ENCODE measurements at regions not wholly inside any gene's neighbourhood (a gene's known extent, or its start where the extent isn't known, plus 50 kb on each side); places are given as distances from the start of the nearest gene placed in this dataset.

DNA sequence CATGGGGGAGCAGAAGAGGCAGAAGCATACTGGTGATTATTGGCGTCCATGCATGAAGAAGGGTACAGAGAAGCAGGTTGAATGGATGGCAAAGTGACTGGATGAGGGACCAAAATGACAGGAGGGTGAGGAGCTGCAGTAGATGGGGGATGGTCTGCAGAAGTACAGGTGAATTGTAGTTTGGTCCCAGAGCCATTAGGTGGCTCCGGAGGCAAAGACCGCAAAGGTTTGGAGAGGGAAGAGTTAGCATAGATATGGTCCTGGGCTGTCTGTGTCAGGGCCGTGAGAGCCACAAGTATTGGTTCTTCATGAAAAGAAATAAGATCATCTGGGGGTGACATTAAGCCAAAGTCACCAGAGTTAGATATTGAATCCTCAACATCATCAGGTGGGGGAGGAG is 59.0 kb upstream of the ZNF726 start:
- no peaks in the 10 kb centered on the region for H3K36me3 Mint-ChIP-seq
- no peaks in the 10 kb centered on the region for H3K4me1 Mint-ChIP-seq
- Histone ChIP-seq H3K9me3 (replicated peaks in 1 of 2; ENCODE audit: control insufficient read depth in 1 of 2, insufficient read depth in 1 of 2, low read length in 2 of 2) (peaks cover 54 to 70% of the 10 kb centered on the region in 2 donors), H3K79me2 (ENCODE audit: insufficient read depth, low read length) (no peaks in the 10 kb centered on the region), H3K27me3 (ENCODE audit: control insufficient read depth in 2 of 2, insufficient read depth in 2 of 2, low read length in 2 of 2) (no peaks in the 10 kb centered on the region), H3K27ac (ENCODE audit: low read depth in 1 of 2, low read length in 2 of 2) (no peak overlapping the region), H2AFZ (ENCODE audit: insufficient read depth, low read depth, low read length, poor library complexity, severe bottlenecking) (no peak overlapping the region), H3K4me3 (replicated peaks in 1 of 3; ENCODE audit: low read depth in 2 of 3, low read length in 3 of 3) (no peak overlapping the region), H3K36me3 (replicated peaks in 1 of 2; ENCODE audit: control insufficient read depth in 1 of 2, insufficient read depth in 2 of 2, low read length in 2 of 2) (no peaks in the 10 kb centered on the region), H3K4me2 (replicated peaks; ENCODE audit: extremely low read depth, low read length, poor library complexity, severe bottlenecking) (no peak overlapping the region), H3K4me1 (ENCODE audit: control insufficient read depth in 1 of 2, insufficient read depth in 2 of 2, low read length in 2 of 2) (no peaks in the 10 kb centered on the region), H4K20me1 (ENCODE audit: insufficient read depth, low read length) (no peaks in the 10 kb centered on the region), H3K9ac (ENCODE audit: insufficient read depth, low read length, poor library complexity, severe bottlenecking) (no peak overlapping the region)
- H3K9me3 Mint-ChIP-seq, result peaks cover 15 to 59% (median 35%) of the 10 kb centered on the region in 7 donors
- WGBS (ENCODE audit: insufficient coverage), result 42% methylated on average over 3 of the region's 4 CpGs
- TF ChIP-seq, protein P1, sequence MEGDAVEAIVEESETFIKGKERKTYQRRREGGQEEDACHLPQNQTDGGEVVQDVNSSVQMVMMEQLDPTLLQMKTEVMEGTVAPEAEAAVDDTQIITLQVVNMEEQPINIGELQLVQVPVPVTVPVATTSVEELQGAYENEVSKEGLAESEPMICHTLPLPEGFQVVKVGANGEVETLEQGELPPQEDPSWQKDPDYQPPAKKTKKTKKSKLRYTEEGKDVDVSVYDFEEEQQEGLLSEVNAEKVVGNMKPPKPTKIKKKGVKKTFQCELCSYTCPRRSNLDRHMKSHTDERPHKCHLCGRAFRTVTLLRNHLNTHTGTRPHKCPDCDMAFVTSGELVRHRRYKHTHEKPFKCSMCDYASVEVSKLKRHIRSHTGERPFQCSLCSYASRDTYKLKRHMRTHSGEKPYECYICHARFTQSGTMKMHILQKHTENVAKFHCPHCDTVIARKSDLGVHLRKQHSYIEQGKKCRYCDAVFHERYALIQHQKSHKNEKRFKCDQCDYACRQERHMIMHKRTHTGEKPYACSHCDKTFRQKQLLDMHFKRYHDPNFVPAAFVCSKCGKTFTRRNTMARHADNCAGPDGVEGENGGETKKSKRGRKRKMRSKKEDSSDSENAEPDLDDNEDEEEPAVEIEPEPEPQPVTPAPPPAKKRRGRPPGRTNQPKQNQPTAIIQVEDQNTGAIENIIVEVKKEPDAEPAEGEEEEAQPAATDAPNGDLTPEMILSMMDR (IDR thresholded peaks at IDR 0.05), result no peak
- peaks cover 0 to 1% (median 0%) of the 10 kb centered on the region in 3 donors for H3K27me3 Mint-ChIP-seq (ENCODE audit: low read depth in 3 of 3)
- H3K4me3 Mint-ChIP-seq, result no peak overlapping the region
- DNase-seq, result no peak
- no peak overlapping the region for H3K27ac Mint-ChIP-seq
- intact Hi-C loops (cut with micrococcal nuclease), result no loop called here

DNA sequence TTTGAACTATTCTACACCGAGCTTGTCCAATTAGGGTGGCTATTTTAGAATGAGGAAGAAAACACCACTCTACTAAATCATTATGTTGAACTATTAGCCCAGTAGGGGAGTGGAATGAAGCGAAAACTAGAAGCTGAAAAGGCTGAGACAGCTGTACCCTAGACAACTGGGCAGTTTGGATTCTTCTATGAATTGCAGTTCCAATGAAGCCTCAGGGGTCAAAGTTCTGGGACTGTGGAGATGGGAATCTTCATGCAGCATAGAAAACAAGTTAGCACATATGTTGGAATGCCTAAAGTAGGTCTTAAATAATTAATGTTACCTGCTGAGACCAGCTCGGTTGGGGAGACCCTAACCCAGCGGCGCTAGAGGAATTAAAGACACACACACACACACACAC is 62.7 kb upstream of the ZNF726 start:
- Histone ChIP-seq H4K20me1 (ENCODE audit: insufficient read depth, low read length) (no peaks in the 10 kb centered on the region), H2AFZ (ENCODE audit: insufficient read depth, low read depth, low read length, poor library complexity, severe bottlenecking) (no peak overlapping the region), H3K27ac (ENCODE audit: low read depth in 1 of 2, low read length in 2 of 2) (no peak overlapping the region), H3K27me3 (ENCODE audit: control insufficient read depth in 2 of 2, insufficient read depth in 2 of 2, low read length in 2 of 2) (no peaks in the 10 kb centered on the region), H3K79me2 (ENCODE audit: insufficient read depth, low read length) (no peaks in the 10 kb centered on the region), H3K9ac (ENCODE audit: insufficient read depth, low read length, poor library complexity, severe bottlenecking) (no peak overlapping the region), H3K36me3 (replicated peaks in 1 of 2; ENCODE audit: control insufficient read depth in 1 of 2, insufficient read depth in 2 of 2, low read length in 2 of 2) (no peaks in the 10 kb centered on the region), H3K4me3 (replicated peaks in 1 of 3; ENCODE audit: low read depth in 2 of 3, low read length in 3 of 3) (no peak overlapping the region), H3K4me1 (ENCODE audit: control insufficient read depth in 1 of 2, insufficient read depth in 2 of 2, low read length in 2 of 2) (no peaks in the 10 kb centered on the region), H3K9me3 (replicated peaks in 1 of 2; ENCODE audit: control insufficient read depth in 1 of 2, insufficient read depth in 1 of 2, low read length in 2 of 2) (peaks cover 64 to 77% of the 10 kb centered on the region in 2 donors), H3K4me2 (replicated peaks; ENCODE audit: extremely low read depth, low read length, poor library complexity, severe bottlenecking) (no peak overlapping the region)
- TF ChIP-seq, protein P1 (IDR thresholded peaks at IDR 0.05), result no peak
- peaks cover 0 to 1% (median 0%) of the 10 kb centered on the region in 3 donors for H3K27me3 Mint-ChIP-seq (ENCODE audit: low read depth in 3 of 3)
- H3K36me3 Mint-ChIP-seq, result no peaks in the 10 kb centered on the region
- no peak overlapping the region for H3K4me3 Mint-ChIP-seq
- intact Hi-C loops (cut with micrococcal nuclease), result no loop called here
- no peak for DNase-seq
- peaks cover 21 to 72% (median 49%) of the 10 kb centered on the region in 7 donors for H3K9me3 Mint-ChIP-seq
- H3K4me1 Mint-ChIP-seq, result no peaks in the 10 kb centered on the region
- H3K27ac Mint-ChIP-seq, result no peak overlapping the region
- WGBS (ENCODE audit: insufficient coverage), result no CpG with 5 or more reads among the region's 5 CpGs
